ENCODE measurements at regions not wholly inside any gene's neighbourhood (a gene's known extent, or its start where the extent isn't known, plus 50 kb on each side); places are given as distances from the start of the nearest gene placed in this dataset.

GRCh38 chr1:87615491-87615890, 286.8 kb downstream of the LMO4 start:
- no peak for DNase-seq (ENCODE audit: low read depth in 2 of 2)

- no peak for DNase-seq (ENCODE audit: low read depth in 2 of 2)
These were observed 287.2 kb downstream of the LMO4 start for GRCh38 chr1:87615901-87616300.

DNA sequence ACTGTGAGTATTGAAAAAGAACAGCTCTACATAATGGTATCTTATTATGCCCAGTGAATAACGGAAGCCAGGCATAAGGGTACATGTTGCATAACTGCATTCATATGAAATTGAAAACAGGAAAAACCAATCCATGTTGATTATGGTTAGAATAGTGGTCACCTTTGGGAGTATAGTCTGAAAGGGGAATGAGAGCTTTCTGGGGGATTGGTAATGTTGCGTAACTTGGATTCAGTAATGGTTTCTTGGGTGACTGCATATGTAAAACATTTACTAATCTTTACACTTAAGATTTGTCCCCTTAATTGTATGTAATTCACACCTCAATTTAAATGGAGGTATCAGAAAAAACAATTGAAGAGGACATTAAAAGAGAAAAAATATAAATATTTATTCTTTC, 292.1 kb downstream of the LMO4 start:
- DNase-seq (ENCODE audit: low read depth in 2 of 2), result no peak

- DNase-seq (ENCODE audit: low read depth in 2 of 2), result no peak
These were observed 301.0 kb downstream of the LMO4 start for GRCh38 chr1:87629673-87630072.

- no peak for DNase-seq (ENCODE audit: low read depth in 2 of 2)
These were observed 303.6 kb downstream of the LMO4 start for GRCh38 chr1:87632232-87632631.

DNA sequence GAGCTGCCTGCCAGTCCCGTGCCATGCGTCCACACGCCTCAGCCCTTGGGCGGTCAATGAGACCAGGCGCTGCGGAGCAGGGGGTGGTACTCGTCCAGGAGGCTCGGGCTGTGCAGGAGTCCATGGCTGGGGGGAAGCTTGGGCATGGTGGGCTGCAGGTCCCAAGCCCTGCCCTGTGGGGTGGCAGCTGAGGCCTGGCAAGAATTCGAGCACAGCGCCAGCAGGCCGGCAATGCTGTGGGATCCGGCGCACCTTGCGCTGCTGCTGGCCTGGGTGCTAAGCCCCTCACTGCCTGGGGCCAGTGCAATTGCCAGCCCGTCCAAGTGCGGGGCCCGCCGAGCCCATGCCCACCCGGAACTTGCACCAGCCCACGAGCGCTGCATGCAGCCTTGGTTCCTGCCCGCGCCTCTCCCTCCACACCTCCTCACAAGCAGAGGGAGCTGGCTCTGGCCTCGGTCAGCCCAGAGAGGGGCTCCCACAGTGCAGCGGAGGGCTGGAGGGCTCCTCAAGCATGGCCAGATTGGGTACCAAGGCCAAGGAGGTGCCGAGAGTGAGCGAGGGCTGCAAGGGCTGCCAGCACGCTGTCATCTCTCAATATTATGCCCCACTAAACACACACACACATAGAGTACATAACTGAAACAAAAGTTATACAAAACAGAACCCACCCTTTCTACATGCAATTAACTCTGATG, 307.7 kb downstream of the LMO4 start:
- no peak for DNase-seq (ENCODE audit: low read depth in 2 of 2)

GRCh38 chr1:87638636-87639035, 310.0 kb downstream of the LMO4 start:
- no peak for DNase-seq (ENCODE audit: low read depth in 2 of 2)

- no peak for DNase-seq (ENCODE audit: low read depth in 2 of 2)
These were observed 313.3 kb downstream of the LMO4 start for GRCh38 chr1:87641996-87642395.

DNA sequence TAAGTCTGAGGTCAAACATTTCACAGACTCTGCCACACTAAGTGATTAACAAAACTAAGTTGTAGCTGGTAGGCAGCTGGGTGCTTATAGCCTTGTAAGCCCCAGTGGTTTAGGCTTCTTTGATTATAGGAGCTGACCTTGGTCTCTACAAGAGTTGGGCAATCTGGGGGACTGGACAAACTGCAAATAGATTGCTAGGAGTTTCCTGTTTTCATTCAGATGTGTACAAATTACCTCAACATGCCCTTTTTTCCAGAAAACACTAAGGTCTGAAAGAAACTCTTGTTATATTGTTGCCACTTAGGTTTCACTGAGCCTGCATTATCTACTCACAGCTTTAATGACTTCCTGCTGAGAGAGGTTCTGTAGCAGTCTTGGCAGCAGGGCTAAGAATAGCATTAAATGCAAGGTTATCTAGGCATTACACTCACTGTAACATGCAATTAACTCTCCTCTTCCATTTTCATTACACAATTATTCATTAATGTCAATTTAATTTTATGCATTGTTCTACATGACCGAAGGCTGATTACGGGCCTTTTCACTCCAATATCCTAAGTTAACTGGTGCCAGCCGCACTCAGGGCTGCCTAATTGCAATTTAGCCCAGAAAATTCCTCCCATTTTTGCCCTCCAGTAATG, 314.0 kb downstream of the LMO4 start:
- no peak for DNase-seq (ENCODE audit: low read depth in 2 of 2)

DNA sequence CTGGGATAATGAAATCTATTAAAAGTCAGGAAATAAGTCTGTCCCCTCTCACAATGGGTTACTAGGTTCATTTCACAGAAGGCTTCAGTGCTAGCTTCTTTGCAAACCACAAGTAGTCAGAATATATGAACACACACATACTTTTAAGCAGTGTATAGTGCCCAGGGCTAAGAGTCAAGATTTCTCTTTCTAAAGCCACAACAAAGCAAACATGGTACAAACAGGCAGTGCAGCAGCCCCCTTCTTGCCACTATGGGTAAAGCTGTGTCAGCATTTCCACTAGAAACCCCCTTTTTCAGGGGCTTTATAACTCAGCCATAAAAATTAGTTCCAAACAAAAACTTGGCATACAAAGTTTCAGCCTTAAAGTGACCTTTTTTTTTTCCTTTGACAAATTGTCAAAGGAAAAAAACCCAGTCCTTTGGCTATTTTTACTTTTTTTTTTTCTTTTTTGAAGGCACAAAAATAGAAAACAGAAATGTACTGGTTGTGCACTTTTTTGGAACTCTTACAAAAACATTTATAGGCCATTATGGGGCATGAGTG, 315.4 kb downstream of the LMO4 start:
- no peak for DNase-seq (ENCODE audit: low read depth in 2 of 2)

DNA sequence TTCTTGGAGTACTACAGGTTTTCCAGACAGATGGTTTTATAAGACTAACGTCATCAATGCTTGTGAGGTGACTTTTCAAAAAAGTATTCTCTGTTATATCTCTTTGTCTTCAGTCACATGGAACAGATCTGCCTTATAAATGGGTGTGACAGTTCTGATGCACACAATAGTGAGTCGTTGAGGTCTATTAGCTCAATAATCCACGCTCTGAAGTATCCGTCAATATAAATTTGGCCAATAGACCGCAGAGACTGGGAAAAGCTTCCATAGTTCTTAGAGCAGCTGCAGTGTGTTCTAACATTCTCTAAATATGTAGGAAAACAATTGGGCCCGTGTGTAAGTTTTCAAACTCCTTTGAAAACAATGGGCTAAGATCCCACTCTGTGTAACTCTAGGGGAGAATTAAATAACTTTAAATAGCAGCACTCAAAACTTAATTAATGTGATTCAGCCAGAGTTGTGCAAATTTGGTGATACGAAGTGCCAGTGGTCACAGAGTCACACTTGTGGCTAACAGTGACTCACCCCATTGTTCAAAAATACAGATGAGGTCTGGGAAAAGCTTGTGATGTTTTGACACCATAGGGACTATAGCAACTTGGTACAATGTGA, 316.0 kb downstream of the LMO4 start:
- no peak for DNase-seq (ENCODE audit: low read depth in 2 of 2)

DNA sequence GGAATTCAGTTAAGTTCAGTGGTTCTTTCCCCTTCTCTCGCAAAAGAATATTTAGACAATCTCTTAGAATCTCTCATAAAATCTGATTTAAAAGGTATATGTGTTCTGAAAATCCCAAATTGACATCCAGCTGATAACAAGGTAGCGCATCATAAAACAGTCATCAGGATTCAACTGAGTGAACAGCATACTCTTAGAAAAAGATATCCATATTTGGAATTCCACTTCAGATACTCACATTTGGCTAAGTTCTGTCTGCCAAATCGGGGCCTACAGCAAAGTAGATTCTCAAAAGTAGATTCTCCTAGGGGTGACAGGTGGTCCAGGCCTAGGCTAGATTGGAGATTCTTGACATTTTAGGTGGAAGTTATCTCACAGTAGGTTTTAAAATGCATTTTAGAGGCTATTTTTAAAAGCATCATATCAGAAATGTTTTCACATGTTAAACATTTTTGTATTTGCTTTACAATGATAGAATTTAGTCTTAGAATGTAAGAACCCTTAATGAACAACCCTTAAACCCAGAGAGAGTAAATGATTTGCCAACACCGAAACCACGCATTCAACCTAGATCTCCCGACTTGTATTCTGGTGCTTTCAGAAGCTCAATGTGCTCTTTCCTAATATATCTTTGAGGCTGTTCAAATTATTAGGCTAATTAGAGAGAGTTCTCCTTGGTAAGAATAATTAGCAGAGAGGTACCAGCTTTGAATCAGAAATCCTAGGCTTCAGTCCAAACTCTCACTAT, 318.9 kb downstream of the LMO4 start:
- no peak for DNase-seq (ENCODE audit: low read depth in 2 of 2)

GRCh38 chr1:87648323-87649119, 319.8 kb downstream of the LMO4 start:
- no peak for DNase-seq (ENCODE audit: low read depth in 2 of 2)

DNA sequence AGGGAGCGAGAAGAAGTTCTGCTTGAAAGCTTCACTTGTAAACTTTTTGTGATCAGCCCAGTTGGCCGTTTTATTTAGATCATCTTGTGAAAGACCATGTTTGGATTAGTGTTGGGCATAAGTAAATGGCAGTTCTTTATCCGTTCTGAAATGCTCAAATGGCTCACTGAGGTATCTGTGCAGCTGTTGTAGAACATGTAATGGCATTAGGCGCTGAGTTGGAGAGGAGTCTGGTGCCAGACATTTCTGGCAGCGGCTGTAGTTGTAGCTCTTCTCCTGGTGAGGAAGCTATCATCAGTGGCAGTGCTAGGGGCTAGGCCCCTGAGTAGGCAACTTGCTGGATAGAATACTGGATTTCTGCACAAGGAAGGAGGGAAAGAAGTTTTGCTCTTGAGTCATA, 321.6 kb downstream of the LMO4 start:
- DNase-seq (ENCODE audit: low read depth in 2 of 2), result no peak

DNA sequence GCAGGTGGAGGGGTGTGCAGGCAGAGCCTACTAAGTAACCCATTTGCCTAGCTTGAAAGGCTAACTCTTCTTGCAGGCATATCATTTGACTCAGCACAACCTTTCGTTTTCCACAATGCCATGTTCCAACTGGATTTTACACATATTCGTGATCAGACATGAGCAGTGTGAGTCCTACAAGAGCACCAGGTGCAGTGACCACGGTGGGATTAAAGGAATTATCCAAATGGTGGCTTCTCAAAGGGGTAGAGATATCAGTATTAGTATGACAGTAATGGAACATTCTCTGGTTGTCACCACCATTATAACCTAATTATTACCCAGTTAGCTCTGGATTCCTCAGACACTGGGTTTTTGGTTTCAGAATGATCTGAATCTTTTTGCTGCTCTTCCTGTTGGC, 323.5 kb downstream of the LMO4 start:
- no peak for DNase-seq (ENCODE audit: low read depth in 2 of 2)

- DNase-seq (ENCODE audit: low read depth in 2 of 2), result no peak
These were observed 336.5 kb downstream of the LMO4 start for GRCh38 chr1:87665151-87665550.

GRCh38 chr1:87666681-87667080, 338.0 kb downstream of the LMO4 start:
- no peak for DNase-seq (ENCODE audit: low read depth in 2 of 2)

DNA sequence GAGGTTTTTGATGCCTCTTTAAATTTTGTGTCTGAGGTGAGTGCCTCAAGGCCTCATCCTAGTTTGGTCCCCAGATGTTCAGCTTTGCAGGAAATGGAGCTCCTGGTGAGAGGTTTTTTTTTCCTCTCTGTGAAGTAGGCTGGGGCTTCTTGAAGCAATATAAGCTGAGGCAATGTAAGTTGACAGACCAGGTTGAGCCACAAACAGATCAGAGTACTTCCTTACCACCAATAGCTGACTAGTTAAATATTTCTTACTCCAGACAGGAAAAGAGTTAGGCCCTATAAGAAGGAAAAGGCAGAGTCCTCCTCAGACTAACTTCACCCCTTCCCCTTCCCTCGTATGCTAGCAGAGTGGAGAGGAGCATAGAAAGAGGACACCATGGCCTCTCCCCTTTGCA, 341.0 kb downstream of the LMO4 start:
- no peak for DNase-seq (ENCODE audit: low read depth in 2 of 2)

GRCh38 chr1:87673309-87673708, 344.6 kb downstream of the LMO4 start:
- no peak for DNase-seq (ENCODE audit: low read depth in 2 of 2)

- DNase-seq (ENCODE audit: low read depth in 2 of 2), result no peak
These were observed 345.1 kb downstream of the LMO4 start for GRCh38 chr1:87673748-87674147.

- no peak for DNase-seq (ENCODE audit: low read depth in 2 of 2)
These were observed 346.1 kb downstream of the LMO4 start for GRCh38 chr1:87674791-87675190.

DNA sequence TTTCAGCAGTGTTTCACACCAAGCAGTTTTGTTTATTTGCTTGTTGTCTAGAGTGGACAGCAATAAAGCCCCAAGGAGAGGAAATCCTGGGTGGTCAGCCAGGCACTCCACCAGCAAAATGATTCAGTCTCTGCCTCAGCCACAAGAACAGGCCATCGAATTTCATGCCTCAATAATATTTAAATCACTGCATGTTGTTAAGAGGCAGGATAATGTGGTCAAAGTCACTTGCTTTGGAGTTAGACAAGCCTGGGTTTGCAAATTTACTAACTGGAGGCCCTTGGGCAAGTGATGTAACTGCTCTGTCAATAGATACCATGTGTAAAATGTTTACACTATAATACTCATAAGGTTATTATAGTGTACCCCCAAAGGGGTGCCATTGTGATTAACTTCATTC, 349.6 kb downstream of the LMO4 start:
- no peak for DNase-seq (ENCODE audit: low read depth in 2 of 2)

All from stimulated activated CD8-positive, alpha-beta memory T cell treated with anti-CD3 and anti-CD28 coated beads, Interleukin-2, amount 100 ng/mL, for 1 hour (primary cell).